Fibroblast of lung (primary cell): ENCODE measurements at regions not wholly inside any gene's neighbourhood (a gene's known extent, or its start where the extent isn't known, plus 50 kb on each side); places are given as distances from the start of the nearest gene placed in this dataset.

Source experiments
- EZH2 ChIP-seq: IDR thresholded peaks from 2 replicates; pipeline ENCODE4 v1.5.1; 2012; ENCODE audit warnings: low read length, control low read depth, mild to moderate bottlenecking; ENCODE audit errors: missing control alignments
- TF ChIP-seq, protein P1 (sequence below), 2 donors: IDR thresholded peaks in 1 of 2; conservative IDR thresholded peaks in 1 of 2; 1 replicate in 1 of 2; 2 replicates in 1 of 2; pipeline ENCODE4 v1.5.1; 2011 to 2012; ENCODE audit warnings: low read length in 2 of 2, control low read depth in 1 of 2, inconsistent platforms in 1 of 2, low read depth in 1 of 2, mild to moderate bottlenecking in 1 of 2

DNA sequence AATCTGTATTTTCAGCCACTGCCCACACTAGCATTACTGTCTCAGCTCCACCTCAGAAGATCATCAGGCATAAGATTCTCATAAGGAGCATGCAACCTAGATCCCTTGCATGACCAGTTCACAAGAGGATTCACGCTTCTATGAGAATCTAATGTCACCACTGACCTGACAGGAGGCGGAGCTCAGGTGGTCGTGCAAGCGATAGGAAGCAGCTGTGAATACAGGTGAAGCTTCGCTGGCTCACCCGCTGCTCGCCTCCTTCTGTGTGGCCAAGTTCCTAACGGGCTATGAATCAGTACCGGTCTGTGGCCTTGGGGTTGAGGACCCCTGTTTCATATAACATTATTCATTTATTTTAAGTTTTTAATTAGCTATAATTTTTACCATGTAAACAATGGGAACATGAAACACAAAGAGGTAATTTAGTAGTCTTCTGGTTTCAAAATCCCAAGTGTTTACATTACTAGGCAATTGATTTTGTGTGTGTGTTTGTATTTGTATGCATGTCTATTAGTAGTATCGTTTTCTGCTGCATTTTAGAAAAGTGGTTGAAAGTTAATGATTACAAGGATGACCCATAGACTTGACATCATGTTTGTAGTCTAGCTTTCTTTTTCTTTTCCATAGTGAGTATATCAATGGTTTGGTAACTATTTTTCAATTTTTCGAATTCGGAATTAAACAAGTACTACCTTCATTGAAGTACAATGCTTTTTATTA, 159.4 kb downstream of the TENT4A start:
- TF ChIP-seq, protein P1, sequence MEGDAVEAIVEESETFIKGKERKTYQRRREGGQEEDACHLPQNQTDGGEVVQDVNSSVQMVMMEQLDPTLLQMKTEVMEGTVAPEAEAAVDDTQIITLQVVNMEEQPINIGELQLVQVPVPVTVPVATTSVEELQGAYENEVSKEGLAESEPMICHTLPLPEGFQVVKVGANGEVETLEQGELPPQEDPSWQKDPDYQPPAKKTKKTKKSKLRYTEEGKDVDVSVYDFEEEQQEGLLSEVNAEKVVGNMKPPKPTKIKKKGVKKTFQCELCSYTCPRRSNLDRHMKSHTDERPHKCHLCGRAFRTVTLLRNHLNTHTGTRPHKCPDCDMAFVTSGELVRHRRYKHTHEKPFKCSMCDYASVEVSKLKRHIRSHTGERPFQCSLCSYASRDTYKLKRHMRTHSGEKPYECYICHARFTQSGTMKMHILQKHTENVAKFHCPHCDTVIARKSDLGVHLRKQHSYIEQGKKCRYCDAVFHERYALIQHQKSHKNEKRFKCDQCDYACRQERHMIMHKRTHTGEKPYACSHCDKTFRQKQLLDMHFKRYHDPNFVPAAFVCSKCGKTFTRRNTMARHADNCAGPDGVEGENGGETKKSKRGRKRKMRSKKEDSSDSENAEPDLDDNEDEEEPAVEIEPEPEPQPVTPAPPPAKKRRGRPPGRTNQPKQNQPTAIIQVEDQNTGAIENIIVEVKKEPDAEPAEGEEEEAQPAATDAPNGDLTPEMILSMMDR (conservative IDR thresholded peaks at IDR 0.05 in 1 of 2, IDR thresholded peaks at IDR 0.05 in 1 of 2; ENCODE audit: low read depth in 1 of 2, low read length in 2 of 2): no peak
- TF ChIP-seq EZH2: no peak
